B cell (primary cell): ENCODE measurements at regions not wholly inside any gene's neighbourhood (a gene's known extent, or its start where the extent isn't known, plus 50 kb on each side); places are given as distances from the start of the nearest gene placed in this dataset.

Experiments
- ATAC-seq: fragments of 200-7000 bp; cut with Tn5 transposase; one replicate; pipeline ENCODE4 v1.10.0; 2021; ENCODE audit warnings: low read depth, mild to moderate bottlenecking, moderate number of reproducible peaks, moderate library complexity
- CTCF ChIA-PET: fragments of 350-600 bp; sonication (Branson Sonifier 250); formaldehyde crosslinking; loops from one replicate; lab custom pipeline; 2021; ENCODE audit warnings: antibody characterized with exemption, inconsistent platforms; lab: Charles Lee
- POLR2A ChIA-PET: fragments of 350-600 bp; sonication (Branson Sonifier 250); formaldehyde crosslinking; loops from one replicate; lab custom pipeline; 2021; ENCODE audit warnings: antibody characterized with exemption; lab: Charles Lee
- DNase-seq: peaks from one replicate; pipeline ENCODE4 v3.0.0; 2013
- H2AFZ ChIP-seq: 2 replicates; pipeline ENCODE4 v1.6.1; 2012; ENCODE audit warnings: mild to moderate bottlenecking, low read depth, low read length; ENCODE audit not compliant: insufficient read depth, poor library complexity, severe bottlenecking
- H3K27ac ChIP-seq, 2 donors: 1 replicate in 1 of 2; 2 replicates in 1 of 2; pipeline ENCODE4 v1.5.1; 2012 to 2013; ENCODE audit warnings: low read length in 2 of 2, mild to moderate bottlenecking in 2 of 2, moderate library complexity in 1 of 2
- H3K27me3 ChIP-seq, 4 experiments: fragments of 200-600 bp in 1 of 4; sonication (generic) in 1 of 4; replicated peaks in 1 of 4; 1 replicate in 2 of 4; 2 replicates in 2 of 4; pipeline versions ENCODE4 v1.6.1 to v1.7.0; 2013 to 2016; ENCODE audit warnings: low read length in 3 of 4, mild to moderate bottlenecking in 2 of 4, mixed read lengths in 1 of 4, moderate library complexity in 1 of 4; ENCODE audit not compliant: insufficient read depth in 4 of 4, control insufficient read depth in 3 of 4; ENCODE audit errors: control extremely low read depth in 1 of 4
- H3K36me3 ChIP-seq, 2 experiments: replicated peaks in 1 of 2; 1 replicate in 1 of 2; 2 replicates in 1 of 2; pipeline versions ENCODE4 v1.6.1 to v1.7.1; 2013; ENCODE audit warnings: low read length in 1 of 2; ENCODE audit not compliant: insufficient read depth in 2 of 2, control insufficient read depth in 1 of 2; ENCODE audit errors: control extremely low read depth in 1 of 2, extremely low read depth in 1 of 2
- H3K4me1 ChIP-seq, 2 donors: fragments of 200-600 bp in 1 of 2; sonication (generic) in 1 of 2; 1 replicate in 1 of 2; 2 replicates in 1 of 2; pipeline versions ENCODE4 v1.5.1 to v1.6.1; 2013 to 2017; ENCODE audit warnings: low read length in 2 of 2; ENCODE audit not compliant: control insufficient read depth in 2 of 2, insufficient read depth in 2 of 2
- H3K4me2 ChIP-seq: replicated peaks from 2 replicates; pipeline ENCODE3; 2012; ENCODE audit warnings: mild to moderate bottlenecking, low read depth, low read length; ENCODE audit not compliant: poor library complexity, severe bottlenecking
- H3K4me3 ChIP-seq, 5 experiments: fragments of 200-600 bp in 1 of 5; sonication (generic) in 1 of 5; 1 replicate in 3 of 5; 2 replicates in 2 of 5; pipeline versions ENCODE4 v1.5.1 to v1.7.0; 2011 to 2016; ENCODE audit warnings: low read length in 4 of 5, mild to moderate bottlenecking in 4 of 5, low read depth in 2 of 5, control low read depth in 1 of 5, moderate library complexity in 1 of 5; ENCODE audit not compliant: insufficient read depth in 1 of 5; ENCODE audit errors: control extremely low read depth in 1 of 5, extremely low read depth in 1 of 5
- H3K79me2 ChIP-seq: fragments of 200-600 bp; sonication (generic); one replicate; pipeline ENCODE4 v1.6.0; 2016; ENCODE audit warnings: low read length; ENCODE audit not compliant: control insufficient read depth, insufficient read depth
- H3K9ac ChIP-seq: fragments of 200-600 bp; sonication (generic); 2 replicates; pipeline ENCODE4 v1.6.1; 2017; ENCODE audit warnings: mild to moderate bottlenecking, low read length, moderate library complexity
- H3K9me3 ChIP-seq, 3 donors: one replicate each; pipeline versions ENCODE4 v1.6.1 to v1.7.1; 2013; ENCODE audit warnings: low read length in 2 of 3; ENCODE audit not compliant: control insufficient read depth in 2 of 3, insufficient read depth in 1 of 3; ENCODE audit errors: control extremely low read depth in 1 of 3
- H4K20me1 ChIP-seq: 2 replicates; pipeline ENCODE4 v1.6.0; 2012; ENCODE audit warnings: mild to moderate bottlenecking, low read length; ENCODE audit not compliant: insufficient read depth, control insufficient read depth, poor library complexity, severe bottlenecking
- H3K27ac Mint-ChIP-seq: one replicate; pipeline ENCODE4 v1.8.0; 2021; ENCODE audit warnings: mixed read lengths
- H3K27me3 Mint-ChIP-seq: one replicate; pipeline ENCODE4 v1.8.0; 2021; ENCODE audit warnings: mixed read lengths
- H3K4me1 Mint-ChIP-seq: one replicate; pipeline ENCODE4 v1.8.0; 2021; ENCODE audit warnings: mixed read lengths
- H3K4me3 Mint-ChIP-seq: one replicate; pipeline ENCODE4 v1.8.0; 2021; ENCODE audit warnings: mixed read lengths
- H3K9me3 Mint-ChIP-seq: one replicate; pipeline ENCODE4 v1.8.0; 2022; ENCODE audit warnings: mixed read lengths; ENCODE audit not compliant: insufficient read depth
- EZH2 ChIP-seq: IDR thresholded peaks from 2 replicates; pipeline ENCODE4 v1.6.1; 2012; ENCODE audit warnings: borderline replicate concordance, low read depth, mild to moderate bottlenecking, moderate library complexity, low read length; ENCODE audit not compliant: insufficient read depth, poor library complexity, severe bottlenecking
- WGBS: methylation state at CpG from one replicate; pipeline ENCODE4 v1.1.5; 2013; ENCODE audit warnings: missing lambda C conversion rate; ENCODE audit not compliant: insufficient coverage; 5-methylcytosine and 5-hydroxymethylcytosine counted together
- intact Hi-C: fragments of 100-400 bp; cut with micrococcal nuclease; formaldehyde crosslinking; loops from one replicate; pipeline ENCODE4 v1.10.0; 2022
- TF ChIP-seq, protein P1 (sequence below): fragments of 200-600 bp; IDR thresholded peaks from one replicate; pipeline ENCODE4 v1.8.0; 2022; ENCODE audit warnings: antibody characterized with exemption, mild to moderate bottlenecking

- H3K4me3 ChIP-seq = no peak overlapping the region
- no peaks in the 10 kb centered on the region for H4K20me1 ChIP-seq
- no peaks in the 10 kb centered on the region for H3K79me2 ChIP-seq
- Mint-ChIP-seq H3K27me3 (peaks cover 3% of the 10 kb centered on the region), H3K4me3 (no peak overlapping the region), H3K9me3 (peaks cover 3% of the 10 kb centered on the region), H3K27ac (no peak overlapping the region), H3K4me1 (no peaks in the 10 kb centered on the region)
- no peaks in the 10 kb centered on the region for H3K36me3 ChIP-seq
- POLR2A ChIA-PET = no interaction called here
- H3K9ac ChIP-seq = no peak overlapping the region
- DNase-seq = no peak
- intact Hi-C loops = no loop called here
- no peak overlapping the region for H2AFZ ChIP-seq
- no peak overlapping the region for H3K27ac ChIP-seq
- H3K4me2 ChIP-seq = no peak overlapping the region
- H3K9me3 ChIP-seq = no peaks in the 10 kb centered on the region
- no peaks in the 10 kb centered on the region for H3K4me1 ChIP-seq
- 90% methylated on average over 3 of the region's 3 CpGs for WGBS
- TF ChIP-seq, protein P1, sequence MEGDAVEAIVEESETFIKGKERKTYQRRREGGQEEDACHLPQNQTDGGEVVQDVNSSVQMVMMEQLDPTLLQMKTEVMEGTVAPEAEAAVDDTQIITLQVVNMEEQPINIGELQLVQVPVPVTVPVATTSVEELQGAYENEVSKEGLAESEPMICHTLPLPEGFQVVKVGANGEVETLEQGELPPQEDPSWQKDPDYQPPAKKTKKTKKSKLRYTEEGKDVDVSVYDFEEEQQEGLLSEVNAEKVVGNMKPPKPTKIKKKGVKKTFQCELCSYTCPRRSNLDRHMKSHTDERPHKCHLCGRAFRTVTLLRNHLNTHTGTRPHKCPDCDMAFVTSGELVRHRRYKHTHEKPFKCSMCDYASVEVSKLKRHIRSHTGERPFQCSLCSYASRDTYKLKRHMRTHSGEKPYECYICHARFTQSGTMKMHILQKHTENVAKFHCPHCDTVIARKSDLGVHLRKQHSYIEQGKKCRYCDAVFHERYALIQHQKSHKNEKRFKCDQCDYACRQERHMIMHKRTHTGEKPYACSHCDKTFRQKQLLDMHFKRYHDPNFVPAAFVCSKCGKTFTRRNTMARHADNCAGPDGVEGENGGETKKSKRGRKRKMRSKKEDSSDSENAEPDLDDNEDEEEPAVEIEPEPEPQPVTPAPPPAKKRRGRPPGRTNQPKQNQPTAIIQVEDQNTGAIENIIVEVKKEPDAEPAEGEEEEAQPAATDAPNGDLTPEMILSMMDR = no peak
- no peak for TF ChIP-seq EZH2
- no peak for ATAC-seq
- H3K27me3 ChIP-seq = no peaks in the 10 kb centered on the region
- CTCF ChIA-PET = no interaction called here
These were observed 190.1 kb downstream of the SDHAF3 start for GRCh38 chr7:97307521-97308108.

DNA sequence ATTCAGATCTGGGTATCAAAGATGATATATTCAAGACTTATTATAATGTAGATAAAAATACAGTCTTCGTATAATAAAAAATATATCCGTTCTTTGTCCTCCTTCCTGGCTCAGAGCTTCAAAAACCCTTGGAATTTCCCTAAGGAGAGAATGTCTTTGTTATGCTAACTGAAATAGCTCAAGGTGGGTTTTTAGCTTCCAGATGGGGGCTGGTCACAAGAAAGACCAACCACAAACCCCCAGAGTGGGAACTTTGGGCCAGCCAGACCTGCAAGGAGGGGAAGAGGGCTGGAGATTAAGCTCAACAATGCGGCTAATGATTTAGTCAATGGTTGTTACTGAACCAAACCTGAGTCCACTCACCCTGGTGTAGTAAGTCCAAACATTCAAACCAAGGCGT lies 196.4 kb downstream of the SDHAF3 start:
- POLR2A ChIA-PET = no interaction called here
- H3K79me2 ChIP-seq = no peaks in the 10 kb centered on the region
- no peak overlapping the region for H3K9ac ChIP-seq
- H3K9me3 ChIP-seq = peaks cover 0 to 3% (median 0%) of the 10 kb centered on the region in 3 donors
- H3K27ac ChIP-seq = no peak overlapping the region
- no peak overlapping the region for H3K4me2 ChIP-seq
- no peak for ATAC-seq
- Mint-ChIP-seq H3K27me3 (no peaks in the 10 kb centered on the region), H3K4me1 (no peaks in the 10 kb centered on the region), H3K27ac (no peak overlapping the region), H3K4me3 (no peak overlapping the region), H3K9me3 (peaks cover 6% of the 10 kb centered on the region)
- H3K4me1 ChIP-seq = no peaks in the 10 kb centered on the region
- H3K27me3 ChIP-seq = no peaks in the 10 kb centered on the region
- no peaks in the 10 kb centered on the region for H3K36me3 ChIP-seq
- H4K20me1 ChIP-seq = no peaks in the 10 kb centered on the region
- no peak for DNase-seq
- WGBS = no CpG with 5 or more reads among the region's 4 CpGs
- no peak overlapping the region for H2AFZ ChIP-seq
- intact Hi-C loops = no loop called here
- TF ChIP-seq EZH2 = no peak
- TF ChIP-seq, protein P1 = no peak
- H3K4me3 ChIP-seq = no peak overlapping the region
- CTCF ChIA-PET = no interaction called here
